HEK293 (cell line): ENCODE measurements at regions not wholly inside any gene's neighbourhood (a gene's known extent, or its start where the extent isn't known, plus 50 kb on each side); places are given as distances from the start of the nearest gene placed in this dataset.

Source experiments
- CTCF ChIP-seq: fragments of 450-650 bp; formaldehyde crosslinking; IDR thresholded peaks from 2 replicates; pipeline ENCODE4 v1.5.1; 2016; ENCODE audit warnings: missing biosample characterization, missing genetic modification characterization
- HIC1 ChIP-seq: fragments of 450-650 bp; formaldehyde crosslinking; IDR thresholded peaks from 2 replicates; pipeline ENCODE4 v1.5.1; 2016; ENCODE audit warnings: missing biosample characterization, missing genetic modification characterization
- SP2 ChIP-seq: fragments of 450-650 bp; formaldehyde crosslinking; IDR thresholded peaks from 2 replicates; pipeline ENCODE4 v1.5.1; 2016; ENCODE audit warnings: missing biosample characterization, missing genetic modification characterization
- ZBTB48 ChIP-seq: fragments of 450-650 bp; formaldehyde crosslinking; IDR thresholded peaks from 2 replicates; pipeline ENCODE4 v1.5.1; 2016; ENCODE audit warnings: missing biosample characterization, missing genetic modification characterization
- ZNF18 ChIP-seq: fragments of 450-650 bp; formaldehyde crosslinking; IDR thresholded peaks from 2 replicates; pipeline ENCODE4 v1.5.1; 2016; ENCODE audit warnings: missing biosample characterization, missing genetic modification characterization
- ZNF24 ChIP-seq: fragments of 450-650 bp; formaldehyde crosslinking; IDR thresholded peaks from 2 replicates; pipeline ENCODE4 v1.5.1; 2016; ENCODE audit warnings: missing biosample characterization, missing genetic modification characterization
- ZNF248 ChIP-seq: fragments of 450-650 bp; formaldehyde crosslinking; IDR thresholded peaks from 2 replicates; pipeline ENCODE4 v1.5.1; 2017; ENCODE audit warnings: missing biosample characterization, missing genetic modification characterization
- ZNF274 ChIP-seq, 2 experiments: fragments of 200-500 bp in 1 of 2; fragments of 450-650 bp in 1 of 2; sonication (Bioruptor generic) in 1 of 2; formaldehyde crosslinking in 1 of 2; IDR thresholded peaks; 2 replicates each; pipeline versions ENCODE4 v1.5.1 to v1.6.1; 2014 to 2016; ENCODE audit warnings: borderline replicate concordance in 1 of 2, inconsistent platforms in 1 of 2, low read length in 1 of 2, missing biosample characterization in 1 of 2, missing genetic modification characterization in 1 of 2
- ZNF449 ChIP-seq: fragments of 450-650 bp; formaldehyde crosslinking; IDR thresholded peaks from 2 replicates; pipeline ENCODE4 v1.5.1; 2017; ENCODE audit warnings: missing biosample characterization, mild to moderate bottlenecking, missing genetic modification characterization, moderate library complexity
- ZNF654 ChIP-seq: fragments of 450-650 bp; formaldehyde crosslinking; IDR thresholded peaks from 2 replicates; pipeline ENCODE4 v1.5.1; 2016; ENCODE audit warnings: low read depth, missing biosample characterization, missing genetic modification characterization

GRCh38 chr19:29383696-29384095 is 142.1 kb upstream of the VSTM2B start:
- no peak for TF ChIP-seq CTCF (tag by site-specific recombination)
- TF ChIP-seq ZNF24 (tag by site-specific recombination), result no peak
- TF ChIP-seq ZNF18 (tag by site-specific recombination), result no peak
- no peak for TF ChIP-seq ZNF449 (tag by site-specific recombination)
- TF ChIP-seq ZNF248 (tag by site-specific recombination), result no peak
- no peak for TF ChIP-seq ZNF274 (IDR thresholded peaks at IDR 0.05; ENCODE audit: low read length)
- TF ChIP-seq ZNF274 (tag by site-specific recombination; IDR thresholded peaks at IDR 0.05; ENCODE audit: borderline replicate concordance), result no peak
- no peak for TF ChIP-seq HIC1
- TF ChIP-seq ZBTB48, result no peak
- no peak for TF ChIP-seq ZNF654
- TF ChIP-seq SP2 (tag by site-specific recombination), result no peak
